ENCODE measurements at regions not wholly inside any gene's neighbourhood (a gene's known extent, or its start where the extent isn't known, plus 50 kb on each side); places are given as distances from the start of the nearest gene placed in this dataset.

DNA sequence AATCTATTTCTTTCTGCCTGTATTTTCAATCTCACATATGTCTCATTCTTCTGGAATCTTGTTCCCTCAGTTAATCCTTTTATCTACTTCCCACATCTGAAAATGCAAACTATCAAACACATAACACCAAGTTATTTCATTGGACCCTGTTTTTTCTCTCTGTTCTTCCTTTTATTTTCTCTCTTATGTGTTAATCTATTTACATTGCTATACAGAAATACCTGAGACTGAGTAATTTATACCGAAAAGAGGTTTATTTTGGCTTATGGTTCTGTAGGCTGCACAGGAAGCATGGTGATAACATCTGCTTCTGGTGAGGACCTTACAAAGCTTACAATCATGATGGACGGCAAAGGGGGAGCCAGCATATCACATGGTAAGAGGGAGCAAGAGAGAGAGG, 247.6 kb downstream of the TGFB2 start:
- ATAC-seq (no peak), DNase-seq (ENCODE audit: low read depth, low spot score) (no peak), FAIRE-seq (no peak)
- ChIA-PET RAD21 (ENCODE audit: unreplicated experiment) (no interaction called here), SMC1A (ENCODE audit: uncharacterized antibody, unreplicated experiment) (no interaction called here), CTCF (no interaction called here), POLR2A (no interaction called here)
- intact Hi-C loops (cut with micrococcal nuclease; ENCODE audit: unreplicated experiment) (no loop called here), in situ Hi-C loops (cut with MboI) (no loop called here)
- TF ChIP-seq SP1 (IDR thresholded peaks at IDR 0.05; ENCODE audit: low read depth, low read length) (no peak), SMARCA5 (IDR thresholded peaks at IDR 0.05) (no peak), EP300 (IDR thresholded peaks at IDR 0.05; ENCODE audit: borderline replicate concordance in 1 of 2, control insufficient read depth in 1 of 2, low read depth in 2 of 2, low read length in 2 of 2) (no peak), CEBPZ (IDR thresholded peaks at IDR 0.05; ENCODE audit: low read depth, low read length) (no peak), IKZF2 (IDR thresholded peaks at IDR 0.05) (no peak), POLR2AphosphoS5 (IDR thresholded peaks at IDR 0.05; ENCODE audit: low read length) (no peak), ASH2L (IDR thresholded peaks at IDR 0.05; ENCODE audit: borderline replicate concordance, low read depth) (no peak), SUZ12 (IDR thresholded peaks at IDR 0.05; ENCODE audit: unreplicated experiment) (no peak), SPI1 (IDR thresholded peaks at IDR 0.05; ENCODE audit: borderline replicate concordance, insufficient read depth, low read depth, low read length) (no peak), YY1 (IDR thresholded peaks at IDR 0.05; ENCODE audit: low read depth, low read length) (no peak)
- TF ChIP-seq, protein P1, sequence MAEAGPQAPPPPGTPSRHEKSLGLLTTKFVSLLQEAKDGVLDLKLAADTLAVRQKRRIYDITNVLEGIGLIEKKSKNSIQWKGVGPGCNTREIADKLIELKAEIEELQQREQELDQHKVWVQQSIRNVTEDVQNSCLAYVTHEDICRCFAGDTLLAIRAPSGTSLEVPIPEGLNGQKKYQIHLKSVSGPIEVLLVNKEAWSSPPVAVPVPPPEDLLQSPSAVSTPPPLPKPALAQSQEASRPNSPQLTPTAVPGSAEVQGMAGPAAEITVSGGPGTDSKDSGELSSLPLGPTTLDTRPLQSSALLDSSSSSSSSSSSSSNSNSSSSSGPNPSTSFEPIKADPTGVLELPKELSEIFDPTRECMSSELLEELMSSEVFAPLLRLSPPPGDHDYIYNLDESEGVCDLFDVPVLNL (IDR thresholded peaks at IDR 0.05; ENCODE audit: low read depth, low read length), result no peak
- Histone ChIP-seq H3K79me2 (ENCODE audit: control insufficient read depth, insufficient read depth, low read length) (no peaks in the 10 kb centered on the region), H2AFZ (ENCODE audit: control insufficient read depth, low read depth, low read length) (no peak overlapping the region), H3K4me1 (ENCODE audit: control insufficient read depth, insufficient read depth, low read length) (no peaks in the 10 kb centered on the region), H3K36me3 (ENCODE audit: control insufficient read depth in 2 of 2, insufficient read depth in 2 of 2, low read length in 1 of 2) (no peaks in the 10 kb centered on the region), H3K9ac (ENCODE audit: control insufficient read depth, insufficient read depth, low read length) (no peak overlapping the region), H3K27ac (ENCODE audit: control insufficient read depth, insufficient read depth) (no peak overlapping the region), H3K27me3 (replicated peaks in 1 of 2; ENCODE audit: control insufficient read depth in 2 of 2, insufficient read depth in 2 of 2, low read length in 1 of 2) (no peaks in the 10 kb centered on the region; a peak in 1 of 4 replicates), H3K4me2 (ENCODE audit: control insufficient read depth, insufficient read depth) (no peak overlapping the region), H3K9me3 (replicated peaks; ENCODE audit: control insufficient read depth, insufficient read depth, low read length) (no peaks in the 10 kb centered on the region), H4K20me1 (ENCODE audit: control insufficient read depth, insufficient read depth) (no peaks in the 10 kb centered on the region), H3K4me3 (no peak overlapping the region)
- WGBS (ENCODE audit: insufficient coverage, insufficient replicate concordance, low lambda C conversion rate, missing lambda C conversion rate), result 3% methylated on average over 2 of the region's 2 CpGs
- BruUV-seq (replicated peaks), result no TSS peak

Data from GM12878 (cell line).